ENCODE measurements at regions not wholly inside any gene's neighbourhood (a gene's known extent, or its start where the extent isn't known, plus 50 kb on each side); places are given as distances from the start of the nearest gene placed in this dataset.

GRCh38 chr6:54991761-54992330 lies 145.3 kb downstream of the FAM83B start:
- no peak for DNase-seq (ENCODE audit: low read depth)
- TF ChIP-seq CTCF (conservative IDR thresholded peaks at IDR 0.05; ENCODE audit: control insufficient read depth, insufficient read depth, low read depth, low read length), result no peak

GRCh38 chr6:54992789-54993188 lies 146.2 kb downstream of the FAM83B start:
- DNase-seq (ENCODE audit: low read depth), result peak; percentile 7
- no peak overlapping the region for H3K4me3 ChIP-seq (ENCODE audit: control insufficient read depth, low read depth, low read length)
- peak; percentile 31 for TF ChIP-seq CTCF (conservative IDR thresholded peaks at IDR 0.05; ENCODE audit: control insufficient read depth, insufficient read depth, low read depth, low read length)

More at GRCh38 chr6:54991761-54992330, 145.3 kb downstream of the FAM83B start:
- H3K4me3 ChIP-seq (ENCODE audit: control insufficient read depth, low read depth, low read length), result no peak overlapping the region

DNA sequence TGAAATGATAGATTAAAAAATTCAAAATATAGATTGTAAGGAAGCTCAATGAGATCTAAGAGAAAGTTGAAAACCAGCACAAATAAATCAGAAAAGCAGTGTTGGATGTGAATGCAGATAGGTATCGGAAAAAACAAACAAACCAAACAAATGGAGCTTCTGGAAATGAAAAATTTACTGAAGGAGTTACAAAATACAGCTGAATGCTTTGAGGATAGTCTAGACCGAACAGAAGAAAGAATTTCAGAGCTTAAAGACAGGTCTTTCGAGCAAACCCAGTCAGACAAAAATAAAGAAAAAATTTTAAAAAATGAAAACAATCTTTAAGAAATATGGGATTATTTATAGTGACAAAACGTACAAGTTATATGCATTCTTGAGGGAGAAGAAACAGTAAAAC lies 146.7 kb downstream of the FAM83B start:
- TF ChIP-seq CTCF (conservative IDR thresholded peaks at IDR 0.05; ENCODE audit: control insufficient read depth, insufficient read depth, low read depth, low read length), result no peak
- H3K4me3 ChIP-seq (ENCODE audit: control insufficient read depth, low read depth, low read length), result no peak overlapping the region
- DNase-seq (ENCODE audit: low read depth), result no peak

- DNase-seq (ENCODE audit: low read depth), result no peak
- no peak for TF ChIP-seq CTCF (conservative IDR thresholded peaks at IDR 0.05; ENCODE audit: control insufficient read depth, insufficient read depth, low read depth, low read length)
These were observed 147.4 kb downstream of the FAM83B start for GRCh38 chr6:54993948-54994347.

DNA sequence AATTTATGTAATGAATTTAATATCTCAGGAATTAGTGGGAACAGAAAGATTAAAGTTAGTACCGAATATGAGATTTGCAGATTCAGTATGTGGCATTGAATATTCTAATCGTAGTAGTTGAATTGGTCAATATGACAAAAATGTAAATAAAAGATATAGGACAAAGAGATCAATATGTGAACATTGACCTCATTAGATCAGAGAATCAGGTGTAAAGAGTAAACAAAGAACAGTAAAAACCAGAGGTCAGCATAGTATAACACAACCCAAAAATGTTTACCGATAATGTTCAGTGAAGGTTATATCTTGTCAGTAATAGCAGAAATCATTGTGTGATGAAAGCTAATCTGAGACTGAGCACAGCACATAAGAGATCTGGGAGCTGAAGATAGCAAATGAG lies 152.0 kb downstream of the FAM83B start:
- no peak for DNase-seq (ENCODE audit: low read depth)
- no peak for TF ChIP-seq CTCF (conservative IDR thresholded peaks at IDR 0.05; ENCODE audit: control insufficient read depth, insufficient read depth, low read depth, low read length)
- H3K4me3 ChIP-seq (ENCODE audit: control insufficient read depth, low read depth, low read length), result no peak overlapping the region

More at GRCh38 chr6:54993948-54994347, 147.4 kb downstream of the FAM83B start:
- H3K4me3 ChIP-seq (ENCODE audit: control insufficient read depth, low read depth, low read length), result no peak overlapping the region

GRCh38 chr6:55003719-55004430 lies 157.3 kb downstream of the FAM83B start:
- no peak for TF ChIP-seq CTCF (conservative IDR thresholded peaks at IDR 0.05; ENCODE audit: control insufficient read depth, insufficient read depth, low read depth, low read length)
- no peak overlapping the region for H3K4me3 ChIP-seq (ENCODE audit: control insufficient read depth, low read depth, low read length)
- DNase-seq (ENCODE audit: low read depth), result no peak

Data from fibroblast of mammary gland (primary cell).